Trophoblast cell (in vitro differentiated cells and primary cell): ENCODE measurements at regions not wholly inside any gene's neighbourhood (a gene's known extent, or its start where the extent isn't known, plus 50 kb on each side); places are given as distances from the start of the nearest gene placed in this dataset.

Experiments used
- DNase-seq, 2 donors: peaks; one replicate each; pipeline ENCODE4 v3.0.0-alpha.2; 2016
- H2AFZ ChIP-seq: 2 replicates; pipeline ENCODE4 v1.6.1; 2013; ENCODE audit warnings: low read length, moderate library complexity, mild to moderate bottlenecking; ENCODE audit not compliant: insufficient read depth, poor library complexity
- H2AK5ac ChIP-seq: 2 replicates; pipeline ENCODE4 v1.6.1; 2013; ENCODE audit warnings: mild to moderate bottlenecking, low read length
- H2BK120ac ChIP-seq: 2 replicates; pipeline ENCODE4 v1.6.1; 2013; ENCODE audit warnings: low read length, mild to moderate bottlenecking, moderate library complexity; ENCODE audit not compliant: insufficient read depth, poor library complexity
- H2BK12ac ChIP-seq: 2 replicates; pipeline ENCODE4 v1.6.1; 2013; ENCODE audit warnings: mild to moderate bottlenecking, low read length, moderate library complexity
- H2BK5ac ChIP-seq: 2 replicates; pipeline ENCODE4 v1.6.1; 2013; ENCODE audit warnings: low read length, low read depth, moderate library complexity, mild to moderate bottlenecking; ENCODE audit not compliant: poor library complexity
- H3K14ac ChIP-seq: 2 replicates; pipeline ENCODE4 v1.6.1; 2013; ENCODE audit warnings: mild to moderate bottlenecking, low read length
- H3K18ac ChIP-seq: 2 replicates; pipeline ENCODE4 v1.6.1; 2013; ENCODE audit warnings: mild to moderate bottlenecking, low read length
- H3K23ac ChIP-seq: 2 replicates; pipeline ENCODE4 v1.6.1; 2013; ENCODE audit warnings: low read length
- H3K27ac ChIP-seq: 2 replicates; pipeline ENCODE4 v1.5.1; 2013; ENCODE audit warnings: low read depth, mild to moderate bottlenecking, inconsistent platforms, low read length, moderate library complexity
- H3K27me3 ChIP-seq: 2 replicates; pipeline ENCODE4 v1.6.1; 2013; ENCODE audit warnings: inconsistent platforms, mild to moderate bottlenecking, low read length, moderate library complexity; ENCODE audit not compliant: insufficient read depth
- H3K36me3 ChIP-seq, 2 experiments: 1 replicate in 1 of 2; 2 replicates in 1 of 2; pipeline ENCODE4 v1.6.1; 2013; ENCODE audit warnings: low read length in 2 of 2, mild to moderate bottlenecking in 2 of 2, moderate library complexity in 1 of 2; ENCODE audit not compliant: insufficient read depth in 2 of 2, control insufficient read depth in 1 of 2
- H3K4ac ChIP-seq: 2 replicates; pipeline ENCODE4 v1.6.1; 2013; ENCODE audit warnings: low read depth, mild to moderate bottlenecking, low read length, moderate library complexity
- H3K4me1 ChIP-seq, 2 experiments: 1 replicate in 1 of 2; 2 replicates in 1 of 2; pipeline ENCODE4 v1.6.1; 2013; ENCODE audit warnings: low read length in 2 of 2, mild to moderate bottlenecking in 2 of 2, moderate library complexity in 1 of 2; ENCODE audit not compliant: insufficient read depth in 2 of 2, control insufficient read depth in 1 of 2
- H3K4me2 ChIP-seq: 2 replicates; pipeline ENCODE4 v1.6.1; 2013; ENCODE audit warnings: inconsistent platforms, mild to moderate bottlenecking, low read length, moderate library complexity
- H3K4me3 ChIP-seq: 2 replicates; pipeline ENCODE4 v1.5.1; 2013; ENCODE audit warnings: mild to moderate bottlenecking, low read depth, low read length, inconsistent platforms
- H3K79me1 ChIP-seq: one replicate; pipeline ENCODE4 v1.6.1; 2013; ENCODE audit warnings: low read length
- H3K79me2 ChIP-seq: 2 replicates; pipeline ENCODE4 v1.6.1; 2013; ENCODE audit warnings: low read length, mild to moderate bottlenecking; ENCODE audit not compliant: control insufficient read depth, insufficient read depth, poor library complexity
- H3K9ac ChIP-seq: 2 replicates; pipeline ENCODE4 v1.6.1; 2013; ENCODE audit warnings: mild to moderate bottlenecking, low read length
- H3K9me3 ChIP-seq: 2 replicates; pipeline ENCODE4 v1.6.1; 2013; ENCODE audit warnings: low read depth, mild to moderate bottlenecking, control low read depth, inconsistent platforms, low read length; ENCODE audit not compliant: insufficient read depth
- H4K12ac ChIP-seq: 2 replicates; pipeline ENCODE4 v1.6.1; 2013; ENCODE audit warnings: low read depth, mild to moderate bottlenecking, low read length, moderate library complexity
- H4K8ac ChIP-seq: 2 replicates; pipeline ENCODE4 v1.6.1; 2013; ENCODE audit warnings: low read depth, mild to moderate bottlenecking, low read length, moderate library complexity
- H4K91ac ChIP-seq: one replicate; pipeline ENCODE4 v1.6.1; 2013; ENCODE audit warnings: low read depth, mild to moderate bottlenecking, low read length, moderate library complexity
- WGBS: extraction: QIAGEN DNeasy Blood & Tissue Kit; methylation state at CpG from one replicate; pipeline ENCODE4 v1.1.7; 2013; ENCODE audit warnings: missing lambda C conversion rate; ENCODE audit not compliant: insufficient read length, insufficient coverage; ENCODE audit errors: extremely low coverage; 5-methylcytosine and 5-hydroxymethylcytosine counted together

- H2BK12ac ChIP-seq, result no peak overlapping the region
- no peaks in the 10 kb centered on the region for H3K36me3 ChIP-seq
- no peak overlapping the region for H3K18ac ChIP-seq
- no peak overlapping the region for H4K12ac ChIP-seq
- H3K4ac ChIP-seq, result no peak overlapping the region
- H3K79me2 ChIP-seq, result no peaks in the 10 kb centered on the region
- H3K27me3 ChIP-seq, result no peaks in the 10 kb centered on the region
- no peak overlapping the region for H2BK5ac ChIP-seq
- H3K4me3 ChIP-seq, result no peak overlapping the region
- no peak overlapping the region for H3K14ac ChIP-seq
- no peak overlapping the region for H2BK120ac ChIP-seq
- WGBS, result no CpG with 5 or more reads among the region's 2 CpGs
- H2AK5ac ChIP-seq, result no peak overlapping the region
- no peak overlapping the region for H4K8ac ChIP-seq
- H3K4me2 ChIP-seq, result no peak overlapping the region
- no peak overlapping the region for H4K91ac ChIP-seq
- H3K9ac ChIP-seq, result no peak overlapping the region
- peaks cover 4 to 7% of the 10 kb centered on the region in 2 experiments for H3K4me1 ChIP-seq
- no peaks in the 10 kb centered on the region for H3K79me1 ChIP-seq
- H3K27ac ChIP-seq, result no peak overlapping the region
- no peak for DNase-seq
- H2AFZ ChIP-seq, result no peak overlapping the region
- H3K9me3 ChIP-seq, result no peaks in the 10 kb centered on the region
- H3K23ac ChIP-seq, result no peak overlapping the region
Measured at GRCh38 chr3:72159487-72159886, 374.5 kb upstream of the PROK2 start.

DNA sequence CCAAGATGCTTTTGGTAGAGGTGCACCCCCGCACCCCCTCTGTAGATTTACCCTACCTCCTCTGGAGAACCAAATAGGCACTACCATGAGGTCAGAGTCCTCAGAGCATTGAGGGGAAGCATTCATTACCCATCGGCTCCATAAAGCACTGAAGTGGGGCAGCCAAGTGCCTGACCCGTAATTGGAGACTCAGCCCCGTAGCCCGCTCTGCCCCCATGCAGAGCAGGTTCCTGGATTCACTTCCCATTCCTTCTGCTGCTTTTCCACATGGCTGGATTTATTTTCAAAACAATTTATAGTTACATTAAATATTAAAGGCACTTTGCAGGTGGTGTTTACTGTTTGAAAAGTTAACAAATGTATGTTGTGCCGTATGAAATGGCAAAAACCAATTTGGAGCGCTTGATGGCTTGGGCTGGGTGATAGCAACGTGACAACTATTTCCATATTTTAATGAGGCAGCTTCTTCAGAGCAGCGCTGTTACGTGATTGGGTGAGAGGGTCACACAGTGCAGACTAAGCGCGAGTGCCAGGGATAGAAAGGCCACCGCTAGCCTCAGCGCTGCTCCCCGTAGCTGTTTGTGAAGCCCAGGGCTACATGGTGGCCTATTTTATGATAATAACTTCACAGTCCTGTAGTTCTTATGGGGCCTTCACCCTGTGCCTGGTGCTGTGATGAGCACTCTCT, 373.8 kb upstream of the PROK2 start:
- H3K9ac ChIP-seq, result no peak overlapping the region
- no peak overlapping the region for H4K91ac ChIP-seq
- no peaks in the 10 kb centered on the region for H3K36me3 ChIP-seq

DNA sequence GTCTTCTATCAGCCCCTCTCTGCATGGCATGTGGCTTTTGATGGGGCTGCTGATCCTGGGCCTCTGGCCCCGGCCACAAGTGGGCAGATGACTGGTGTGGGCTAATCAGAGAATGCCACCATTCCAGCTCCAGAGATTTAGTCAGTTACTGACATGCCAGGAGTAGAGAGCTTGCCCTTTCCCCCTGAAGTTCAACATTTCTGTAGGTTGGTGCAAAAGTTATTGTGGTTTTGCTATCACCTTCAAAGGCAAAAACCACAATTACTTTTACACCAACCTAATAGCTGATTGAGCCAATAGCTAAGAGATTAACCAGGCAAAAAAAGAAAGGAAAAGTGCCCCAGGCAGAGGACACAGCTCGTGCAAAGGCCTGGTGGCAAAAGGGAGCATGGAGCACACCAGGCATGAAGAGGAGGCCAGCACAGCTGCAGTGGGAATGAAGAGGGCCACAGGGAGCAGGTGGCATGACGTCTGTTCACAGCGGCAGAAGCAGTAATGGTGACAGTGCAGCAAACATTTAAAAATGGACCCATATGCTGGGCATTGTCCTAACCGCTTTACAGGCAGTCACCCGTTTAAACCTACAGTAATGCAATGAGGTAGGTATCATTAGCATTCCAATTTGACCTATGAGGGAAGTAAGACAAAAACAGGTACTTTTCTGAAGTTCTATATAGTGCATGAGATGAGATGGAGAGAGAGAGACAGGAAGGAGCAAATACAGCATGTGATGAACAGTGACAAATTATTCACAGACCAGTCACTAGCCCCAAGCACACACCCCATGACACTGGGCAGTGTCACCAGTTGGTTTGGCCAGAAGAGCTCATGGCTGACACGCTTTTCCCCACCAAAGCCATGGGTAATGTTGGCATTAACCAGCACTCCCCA, 373.0 kb upstream of the PROK2 start:
- no peak overlapping the region for H2BK120ac ChIP-seq
- H3K14ac ChIP-seq, result no peak overlapping the region
- no peak overlapping the region for H2AK5ac ChIP-seq
- no peak overlapping the region for H3K27ac ChIP-seq
- no peak overlapping the region for H3K4ac ChIP-seq
- DNase-seq, result no peak
- H3K9ac ChIP-seq, result no peak overlapping the region
- H4K91ac ChIP-seq, result no peak overlapping the region
- H4K12ac ChIP-seq, result no peak overlapping the region
- H2AFZ ChIP-seq, result no peak overlapping the region
- no peak overlapping the region for H3K23ac ChIP-seq
- no peaks in the 10 kb centered on the region for H3K36me3 ChIP-seq
- H2BK5ac ChIP-seq, result no peak overlapping the region
- no peak overlapping the region for H3K18ac ChIP-seq
- H3K79me2 ChIP-seq, result no peaks in the 10 kb centered on the region
- no CpG with 5 or more reads among the region's 7 CpGs for WGBS
- no peak overlapping the region for H3K4me2 ChIP-seq
- peaks cover 2% of the 10 kb centered on the region for H3K9me3 ChIP-seq
- no peak overlapping the region for H3K4me3 ChIP-seq
- no peak overlapping the region for H4K8ac ChIP-seq
- H3K4me1 ChIP-seq, result peaks cover 3 to 7% of the 10 kb centered on the region in 2 experiments
- H3K27me3 ChIP-seq, result no peaks in the 10 kb centered on the region
- H2BK12ac ChIP-seq, result no peak overlapping the region
- H3K79me1 ChIP-seq, result no peaks in the 10 kb centered on the region

More for the DNA sequence above, 373.8 kb upstream of the PROK2 start:
- no peak overlapping the region for H2BK120ac ChIP-seq
- WGBS, result no CpG with 5 or more reads among the region's 15 CpGs
- peaks cover 2% of the 10 kb centered on the region for H3K9me3 ChIP-seq
- no peak overlapping the region for H3K14ac ChIP-seq
- H3K27ac ChIP-seq, result no peak overlapping the region
- no peaks in the 10 kb centered on the region for H3K79me1 ChIP-seq
- no peaks in the 10 kb centered on the region for H3K27me3 ChIP-seq
- H2AFZ ChIP-seq, result no peak overlapping the region
- peaks cover 4 to 7% of the 10 kb centered on the region in 2 experiments for H3K4me1 ChIP-seq
- H4K8ac ChIP-seq, result no peak overlapping the region
- no peak for DNase-seq
- H3K4me2 ChIP-seq, result no peak overlapping the region
- H3K79me2 ChIP-seq, result no peaks in the 10 kb centered on the region
- H2BK5ac ChIP-seq, result no peak overlapping the region
- H3K4ac ChIP-seq, result no peak overlapping the region
- no peak overlapping the region for H2AK5ac ChIP-seq
- H3K4me3 ChIP-seq, result no peak overlapping the region
- H2BK12ac ChIP-seq, result no peak overlapping the region
- no peak overlapping the region for H3K18ac ChIP-seq
- no peak overlapping the region for H3K23ac ChIP-seq
- H4K12ac ChIP-seq, result no peak overlapping the region

- no peak overlapping the region for H2BK5ac ChIP-seq
- no peak overlapping the region for H4K8ac ChIP-seq
- peaks cover 2% of the 10 kb centered on the region for H3K9me3 ChIP-seq
- no peak overlapping the region for H4K12ac ChIP-seq
- peak; percentile 94 to 95 for DNase-seq
- no peak overlapping the region for H2AFZ ChIP-seq
- H3K4me3 ChIP-seq, result no peak overlapping the region
- no peak overlapping the region for H3K9ac ChIP-seq
- H4K91ac ChIP-seq, result no peak overlapping the region
- H3K4me1 ChIP-seq, result no peaks in the 10 kb centered on the region
- H3K79me1 ChIP-seq, result no peaks in the 10 kb centered on the region
- no peak overlapping the region for H3K18ac ChIP-seq
- no peaks in the 10 kb centered on the region for H3K36me3 ChIP-seq
- H3K27me3 ChIP-seq, result no peaks in the 10 kb centered on the region
- no peak overlapping the region for H3K27ac ChIP-seq
- no peak overlapping the region for H3K23ac ChIP-seq
- H3K4ac ChIP-seq, result no peak overlapping the region
- H3K4me2 ChIP-seq, result no peak overlapping the region
- H2BK120ac ChIP-seq, result no peak overlapping the region
- H2BK12ac ChIP-seq, result no peak overlapping the region
- no peaks in the 10 kb centered on the region for H3K79me2 ChIP-seq
- WGBS, result no CpG with 5 or more reads among the region's 12 CpGs
- H3K14ac ChIP-seq, result no peak overlapping the region
- H2AK5ac ChIP-seq, result no peak overlapping the region
Measured at GRCh38 chr3:72155391-72156064, 370.6 kb upstream of the PROK2 start.
